ENCODE measurements at regions not wholly inside any gene's neighbourhood (a gene's known extent, or its start where the extent isn't known, plus 50 kb on each side); places are given as distances from the start of the nearest gene placed in this dataset.

- DNase-seq (ENCODE audit: low read depth, low spot score) = no peak
- ATAC-seq = no peak
- ChIA-PET RAD21 (ENCODE audit: low non-redundant PET in 1 of 2, low total read pairs in 2 of 2, uncharacterized antibody in 2 of 2, unreplicated experiment in 2 of 2) (no interaction called here), POLR2A (no interaction called here), CTCF (no interaction called here)
- H3K27me3 ChIP-seq (ENCODE audit: insufficient read depth, low read length) = no peaks in the 10 kb centered on the region
- no peak overlapping the region for H3K9ac ChIP-seq (ENCODE audit: low read length)
- no peak overlapping the region for H3K4me2 ChIP-seq (ENCODE audit: low read length)
- intact Hi-C loops (cut with micrococcal nuclease) = no loop called here
- H3K4me1 ChIP-seq (ENCODE audit: control insufficient read depth in 1 of 2, insufficient read depth in 2 of 2, low read length in 2 of 2) = no peaks in the 10 kb centered on the region
- no peaks in the 10 kb centered on the region for H3K36me3 ChIP-seq (ENCODE audit: control insufficient read depth in 1 of 2, insufficient read depth in 2 of 2, low read length in 2 of 2)
- BruUV-seq (replicated peaks) = no TSS peak
- no peaks in the 10 kb centered on the region for H3K9me2 ChIP-seq (ENCODE audit: insufficient read depth)
- TF ChIP-seq ZNF274 (IDR thresholded peaks at IDR 0.05; ENCODE audit: low read depth, low read length) = no peak
- TF ChIP-seq SP1 (IDR thresholded peaks at IDR 0.05; ENCODE audit: low read depth) = no peak
- TF ChIP-seq JUND (IDR thresholded peaks at IDR 0.05) = no peak
- no peak for TF ChIP-seq TCF7L2 (IDR thresholded peaks at IDR 0.05; ENCODE audit: borderline replicate concordance, extremely low read depth, insufficient read depth, insufficient read length)
- TF ChIP-seq EZH2phosphoT487 (IDR thresholded peaks at IDR 0.05; ENCODE audit: borderline replicate concordance) = no peak
- no peak for TF ChIP-seq SRF (IDR thresholded peaks at IDR 0.05; ENCODE audit: low read depth)
- no peak for TF ChIP-seq POLR2AphosphoS5 (IDR thresholded peaks at IDR 0.05; ENCODE audit: low read depth, low read length)
- no peak for TF ChIP-seq ELF1 (IDR thresholded peaks at IDR 0.05; ENCODE audit: borderline replicate concordance, low read depth)
- TF ChIP-seq RAD21 (IDR thresholded peaks at IDR 0.05; ENCODE audit: low read depth) = no peak
- no peak for TF ChIP-seq ZBTB33 (IDR thresholded peaks at IDR 0.05; ENCODE audit: extremely low read depth, insufficient replicate concordance, low read length)
- no peak for TF ChIP-seq CBX3 (IDR thresholded peaks at IDR 0.05; ENCODE audit: low read depth)
- no peak for TF ChIP-seq FOSL1 (IDR thresholded peaks at IDR 0.05; ENCODE audit: low read depth)
- TF ChIP-seq CTCF (IDR thresholded peaks at IDR 0.05 in 2 of 3, conservative IDR thresholded peaks at IDR 0.05 in 1 of 3; ENCODE audit: borderline replicate concordance in 1 of 3, insufficient read depth in 1 of 3, low read depth in 2 of 3, low read length in 2 of 3) = no peak
- TF ChIP-seq EGR1 (IDR thresholded peaks at IDR 0.05; ENCODE audit: low read depth) = no peak
- no peak for TF ChIP-seq ZFX (IDR thresholded peaks at IDR 0.05)
- no peak for TF ChIP-seq ATF3 (IDR thresholded peaks at IDR 0.05)
- no peak for TF ChIP-seq YY1 (IDR thresholded peaks at IDR 0.05; ENCODE audit: extremely low read depth, insufficient replicate concordance, low read depth, low read length)
- no peak for TF ChIP-seq EZH2 (IDR thresholded peaks at IDR 0.05)
- peaks cover 0 to 8% of the 10 kb centered on the region in 2 experiments; a peak in 2 of 4 replicates for H3K9me3 ChIP-seq (ENCODE audit: control insufficient read depth in 1 of 2, insufficient read depth in 1 of 2, low read depth in 1 of 2, low read length in 2 of 2)
- no peak overlapping the region for H2AFZ ChIP-seq (ENCODE audit: low read depth, low read length, poor library complexity, severe bottlenecking)
- H3K27ac ChIP-seq (ENCODE audit: low read depth, low read length) = no peak overlapping the region
- no peaks in the 10 kb centered on the region for H3K79me2 ChIP-seq (ENCODE audit: insufficient read depth, low read length)
- H3K4me3 ChIP-seq (replicated peaks in 1 of 2; ENCODE audit: low read depth in 1 of 2, low read length in 2 of 2) = no peak overlapping the region
- H4K20me1 ChIP-seq (ENCODE audit: insufficient read depth) = no peaks in the 10 kb centered on the region
Observed at GRCh38 chr16:79265196-79265595, 335.3 kb downstream of the MAF start.
